HCT116 (cell line): ENCODE measurements at regions not wholly inside any gene's neighbourhood (a gene's known extent, or its start where the extent isn't known, plus 50 kb on each side); places are given as distances from the start of the nearest gene placed in this dataset.

ENCODE experiments used
- ATAC-seq: fragments of 200-7000 bp; cut with Tn5 transposase; 2 replicates; pipeline ENCODE4 v1.9.1; 2020; ENCODE audit warnings: mild to moderate bottlenecking, moderate library complexity
- BruUV-seq: library from RNA; stranded (reverse); fragments of 400-500 nt; replicated peaks from 2 replicates; lab custom pipeline; 2021; lab: Mats Ljungman, UMichigan
- CTCF ChIA-PET: fragments of 300-600 bp; sonication (Branson Sonifier 250); formaldehyde crosslinking; loops from one replicate; lab custom pipeline; 2021; ENCODE audit warnings: antibody characterized with exemption; lab: Charles Lee
- POLR2A ChIA-PET: fragments of 300-600, 350-600 bp; sonication (Branson Sonifier 250); formaldehyde crosslinking; loops from one replicate; lab custom pipeline; 2021; ENCODE audit warnings: antibody characterized with exemption; lab: Charles Lee
- RAD21 ChIA-PET, 2 experiments: fragments of 300-600 bp; sonication (Branson Sonifier 250); formaldehyde crosslinking; loops; one replicate each; lab custom pipeline; 2023; ENCODE audit warnings: low total read pairs in 2 of 2; ENCODE audit not compliant: uncharacterized antibody in 2 of 2, unreplicated experiment in 2 of 2, low non-redundant PET in 1 of 2; lab: Charles Lee
- DNase-seq: peaks from one replicate; pipeline ENCODE4 v3.0.0-alpha.2; 2010; ENCODE audit warnings: low read depth, low spot score
- H2AFZ ChIP-seq: fragments of 200-600 bp; shearing (Covaris generic), sonication (generic); 2 replicates; pipeline ENCODE4 v1.6.1; 2017; ENCODE audit warnings: low read depth, mixed run types, mixed read lengths, antibody characterized with exemption, low read length; ENCODE audit not compliant: poor library complexity, severe bottlenecking
- H3K27ac ChIP-seq: 2 replicates; pipeline ENCODE4 v1.5.1; 2012; ENCODE audit warnings: low read depth, low read length
- H3K27me3 ChIP-seq: fragments of 200-600 bp; sonication (generic); 2 replicates; pipeline ENCODE4 v1.6.1; 2016; ENCODE audit warnings: mixed run types, low read length, mixed read lengths; ENCODE audit not compliant: insufficient read depth
- H3K36me3 ChIP-seq, 2 experiments: fragments of 200-500 bp in 1 of 2; fragments of 200-600 bp in 1 of 2; sonication (Bioruptor generic) in 1 of 2; sonication (generic) in 1 of 2; 2 replicates each; pipeline versions ENCODE4 v1.5.1 to v1.6.1; 2014 to 2016; ENCODE audit warnings: low read length in 2 of 2, inconsistent platforms in 1 of 2, mixed read lengths in 1 of 2, mixed run types in 1 of 2; ENCODE audit not compliant: insufficient read depth in 2 of 2, control insufficient read depth in 1 of 2
- H3K4me1 ChIP-seq, 2 experiments: fragments of 200-600 bp in 1 of 2; sonication (generic) in 1 of 2; 2 replicates each; pipeline versions ENCODE4 v1.5.1 to v1.6.1; 2012 to 2017; ENCODE audit warnings: low read length in 2 of 2, inconsistent platforms in 1 of 2, mild to moderate bottlenecking in 1 of 2, mixed read lengths in 1 of 2, mixed run types in 1 of 2, moderate library complexity in 1 of 2; ENCODE audit not compliant: insufficient read depth in 2 of 2, control insufficient read depth in 1 of 2
- H3K4me2 ChIP-seq: fragments of 200-600 bp; sonication (generic); 2 replicates; pipeline ENCODE4 v1.6.1; 2017; ENCODE audit warnings: mixed run types, low read length, mixed read lengths
- H3K4me3 ChIP-seq, 2 experiments: fragments of 200-600 bp in 1 of 2; sonication (generic) in 1 of 2; replicated peaks in 1 of 2; 2 replicates each; pipeline ENCODE4 v1.5.1; 2011 to 2016; ENCODE audit warnings: low read length in 2 of 2, control low read depth in 1 of 2, low read depth in 1 of 2, mild to moderate bottlenecking in 1 of 2, mixed read lengths in 1 of 2, mixed run types in 1 of 2
- H3K79me2 ChIP-seq: fragments of 200-600 bp; sonication (generic); 2 replicates; pipeline ENCODE4 v1.6.1; 2017; ENCODE audit warnings: mild to moderate bottlenecking, mixed run types, low read length, moderate library complexity, mixed read lengths; ENCODE audit not compliant: insufficient read depth
- H3K9ac ChIP-seq: fragments of 200-600 bp; sonication (generic); 2 replicates; pipeline ENCODE4 v1.6.1; 2016; ENCODE audit warnings: low read length, mixed read lengths
- H3K9me2 ChIP-seq: fragments of 200-600 bp; sonication (generic), shearing (Covaris generic); 2 replicates; pipeline ENCODE4 v1.6.1; 2017; ENCODE audit warnings: mixed run types, mild to moderate bottlenecking, moderate library complexity; ENCODE audit not compliant: insufficient read depth
- H3K9me3 ChIP-seq, 2 experiments: fragments of 200-500 bp in 1 of 2; fragments of 200-600 bp in 1 of 2; sonication (Bioruptor generic) in 1 of 2; sonication (generic) in 1 of 2; 2 replicates each; pipeline ENCODE4 v1.6.1; 2014 to 2017; ENCODE audit warnings: low read length in 2 of 2, mixed read lengths in 2 of 2, inconsistent platforms in 1 of 2, low read depth in 1 of 2, mild to moderate bottlenecking in 1 of 2, mixed run types in 1 of 2, moderate library complexity in 1 of 2; ENCODE audit not compliant: control insufficient read depth in 1 of 2, insufficient read depth in 1 of 2
- H4K20me1 ChIP-seq: fragments of 200-600 bp; sonication (generic), shearing (Covaris generic); 2 replicates; pipeline ENCODE4 v1.6.1; 2017; ENCODE audit warnings: mixed run types, mild to moderate bottlenecking, moderate library complexity; ENCODE audit not compliant: insufficient read depth
- ATF3 ChIP-seq: IDR thresholded peaks from 2 replicates; pipeline ENCODE4 v1.6.1; 2012
- CBX3 ChIP-seq: IDR thresholded peaks from 2 replicates; pipeline ENCODE4 v1.6.1; 2012; ENCODE audit warnings: low read depth
- CEBPB ChIP-seq: IDR thresholded peaks from 2 replicates; pipeline ENCODE4 v1.6.1; 2012; ENCODE audit warnings: low read depth
- CTCF ChIP-seq, 3 experiments: fragments of 200-600 bp in 1 of 3; sonication (generic) in 1 of 3; IDR thresholded peaks in 2 of 3; conservative IDR thresholded peaks in 1 of 3; 2 replicates each; pipeline ENCODE4 v1.5.1; 2012 to 2017; ENCODE audit warnings: low read depth in 2 of 3, low read length in 2 of 3, antibody characterized with exemption in 1 of 3, borderline replicate concordance in 1 of 3, control low read depth in 1 of 3, mild to moderate bottlenecking in 1 of 3, mixed read lengths in 1 of 3, mixed run types in 1 of 3, moderate library complexity in 1 of 3; ENCODE audit not compliant: insufficient read depth in 1 of 3
- EGR1 ChIP-seq: IDR thresholded peaks from 2 replicates; pipeline ENCODE4 v1.6.1; 2012; ENCODE audit warnings: low read depth
- EZH2 ChIP-seq: fragments of 200-600 bp; sonication (generic); IDR thresholded peaks from 2 replicates; pipeline ENCODE4 v1.6.1; 2017; ENCODE audit warnings: antibody characterized with exemption, mixed run types
- FOSL1 ChIP-seq: IDR thresholded peaks from 2 replicates; pipeline ENCODE4 v1.6.1; 2012; ENCODE audit warnings: low read depth
- JUND ChIP-seq: IDR thresholded peaks from 2 replicates; pipeline ENCODE4 v1.6.1; 2012
- MAX ChIP-seq: IDR thresholded peaks from 2 replicates; pipeline ENCODE4 v1.6.1; 2012
- POLR2A ChIP-seq: IDR thresholded peaks from 2 replicates; pipeline ENCODE4 v1.7.0; 2011; ENCODE audit warnings: borderline replicate concordance; ENCODE audit not compliant: insufficient read depth, insufficient read length; ENCODE audit errors: extremely low read depth
- SIN3A ChIP-seq: IDR thresholded peaks from 2 replicates; pipeline ENCODE4 v1.6.1; 2012; ENCODE audit warnings: low read depth
- SP1 ChIP-seq: IDR thresholded peaks from 2 replicates; pipeline ENCODE4 v1.6.1; 2012; ENCODE audit warnings: low read depth
- SRF ChIP-seq: IDR thresholded peaks from 2 replicates; pipeline ENCODE4 v1.6.1; 2012; ENCODE audit warnings: low read depth
- TCF7L2 ChIP-seq: IDR thresholded peaks from 2 replicates; pipeline ENCODE4 v1.7.0; 2011; ENCODE audit warnings: borderline replicate concordance, inconsistent platforms; ENCODE audit not compliant: insufficient read depth, insufficient read length; ENCODE audit errors: extremely low read depth
- YY1 ChIP-seq: IDR thresholded peaks from 2 replicates; pipeline ENCODE4 v1.6.1; 2011; ENCODE audit warnings: low read length, low read depth, moderate library complexity, mild to moderate bottlenecking; ENCODE audit not compliant: insufficient replicate concordance; ENCODE audit errors: extremely low read depth
- ZFX ChIP-seq: fragments of 450-650 bp; IDR thresholded peaks from 2 replicates; pipeline ENCODE4 v1.6.1; 2017
- ZNF274 ChIP-seq: fragments of 200-500 bp; sonication (Bioruptor generic); IDR thresholded peaks from 2 replicates; pipeline ENCODE4 v1.6.1; 2014; ENCODE audit warnings: mild to moderate bottlenecking, low read depth, low read length, inconsistent platforms
- intact Hi-C: fragments of 100-400 bp; cut with micrococcal nuclease; formaldehyde crosslinking; loops from 2 replicates; pipeline ENCODE4 v1.10.0; 2022
- TF ChIP-seq, protein P1 (sequence below): IDR thresholded peaks from 2 replicates; pipeline ENCODE4 v1.6.1; 2011; ENCODE audit warnings: mild to moderate bottlenecking, low read length, moderate library complexity; ENCODE audit not compliant: insufficient replicate concordance; ENCODE audit errors: extremely low read depth

DNA sequence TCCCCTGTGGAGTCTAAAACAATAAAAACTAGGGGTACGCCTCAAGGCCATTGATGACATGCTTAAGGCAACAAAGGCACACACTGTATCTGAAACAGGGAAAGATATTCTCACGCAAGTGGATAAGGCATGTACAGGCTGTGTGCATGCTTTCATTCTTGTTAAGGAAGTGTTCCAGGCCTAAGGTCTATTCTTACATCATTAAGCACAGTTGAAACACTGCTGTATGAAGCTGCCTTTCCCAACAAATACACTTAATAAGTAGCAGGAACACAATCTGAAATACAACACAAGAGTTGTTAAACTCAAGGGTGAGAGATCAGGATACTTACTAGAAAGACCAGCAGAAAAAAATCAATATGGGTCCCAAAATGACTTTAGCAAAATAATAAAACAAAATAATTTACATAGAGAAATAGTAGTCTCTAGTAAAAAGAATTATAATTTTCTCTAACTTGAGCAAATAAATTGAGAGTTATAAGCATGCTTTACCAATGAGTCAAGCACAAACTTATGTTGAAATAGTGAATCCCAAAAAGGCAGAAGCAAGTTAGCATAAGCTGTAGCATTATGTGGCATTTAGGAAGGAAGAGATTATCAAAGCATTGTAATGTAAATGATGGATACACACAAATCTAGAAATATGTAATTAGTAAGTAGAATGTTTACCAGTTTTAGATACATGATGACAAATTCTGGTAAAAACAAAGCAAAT lies 796.9 kb downstream of the SLITRK1 start:
- Histone ChIP-seq H3K9ac (no peak overlapping the region), H4K20me1 (no peaks in the 10 kb centered on the region), H3K36me3 (no peaks in the 10 kb centered on the region), H2AFZ (no peak overlapping the region), H3K4me1 (no peaks in the 10 kb centered on the region), H3K27me3 (no peaks in the 10 kb centered on the region), H3K4me3 (no peak overlapping the region), H3K9me3 (peaks cover 0 to 3% of the 10 kb centered on the region in 2 experiments; a peak in 1 of 4 replicates), H3K9me2 (no peaks in the 10 kb centered on the region), H3K79me2 (no peaks in the 10 kb centered on the region), H3K4me2 (no peak overlapping the region), H3K27ac (no peak overlapping the region)
- ATAC-seq (no peak), DNase-seq (no peak)
- POLR2A ChIA-PET = no interaction called here
- RAD21 ChIA-PET = no interaction called here
- BruUV-seq = no TSS peak
- no peak for TF ChIP-seq ZNF274
- TF ChIP-seq SP1 = no peak
- TF ChIP-seq POLR2A = no peak
- TF ChIP-seq, protein P1, sequence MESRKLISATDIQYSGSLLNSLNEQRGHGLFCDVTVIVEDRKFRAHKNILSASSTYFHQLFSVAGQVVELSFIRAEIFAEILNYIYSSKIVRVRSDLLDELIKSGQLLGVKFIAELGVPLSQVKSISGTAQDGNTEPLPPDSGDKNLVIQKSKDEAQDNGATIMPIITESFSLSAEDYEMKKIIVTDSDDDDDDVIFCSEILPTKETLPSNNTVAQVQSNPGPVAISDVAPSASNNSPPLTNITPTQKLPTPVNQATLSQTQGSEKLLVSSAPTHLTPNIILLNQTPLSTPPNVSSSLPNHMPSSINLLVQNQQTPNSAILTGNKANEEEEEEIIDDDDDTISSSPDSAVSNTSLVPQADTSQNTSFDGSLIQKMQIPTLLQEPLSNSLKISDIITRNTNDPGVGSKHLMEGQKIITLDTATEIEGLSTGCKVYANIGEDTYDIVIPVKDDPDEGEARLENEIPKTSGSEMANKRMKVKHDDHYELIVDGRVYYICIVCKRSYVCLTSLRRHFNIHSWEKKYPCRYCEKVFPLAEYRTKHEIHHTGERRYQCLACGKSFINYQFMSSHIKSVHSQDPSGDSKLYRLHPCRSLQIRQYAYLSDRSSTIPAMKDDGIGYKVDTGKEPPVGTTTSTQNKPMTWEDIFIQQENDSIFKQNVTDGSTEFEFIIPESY = no peak
- TF ChIP-seq TCF7L2 = no peak
- TF ChIP-seq JUND = no peak
- no peak for TF ChIP-seq ZFX
- TF ChIP-seq FOSL1 = no peak
- TF ChIP-seq CTCF (IDR thresholded peaks at IDR 0.05 in 2 of 3, conservative IDR thresholded peaks at IDR 0.05 in 1 of 3; ENCODE audit: borderline replicate concordance in 1 of 3, insufficient read depth in 1 of 3, low read depth in 2 of 3, low read length in 2 of 3) = no peak
- no peak for TF ChIP-seq ATF3
- no peak for TF ChIP-seq EGR1
- no peak for TF ChIP-seq SIN3A
- no peak for TF ChIP-seq CBX3
- no peak for TF ChIP-seq MAX
- TF ChIP-seq YY1 = no peak
- TF ChIP-seq SRF = no peak
- no peak for TF ChIP-seq CEBPB
- no peak for TF ChIP-seq EZH2
- intact Hi-C loops = no loop called here
- CTCF ChIA-PET = no interaction called here
